ENCODE measurements at regions not wholly inside any gene's neighbourhood (a gene's known extent, or its start where the extent isn't known, plus 50 kb on each side); places are given as distances from the start of the nearest gene placed in this dataset.
A peak's percentile ranks its signal among the peaks of the same experiment; 100 is the strongest.

- no peak for DNase-seq
Measured at GRCh38 chr3:18880691-18881090, 267.6 kb upstream of the KCNH8 start.

DNA sequence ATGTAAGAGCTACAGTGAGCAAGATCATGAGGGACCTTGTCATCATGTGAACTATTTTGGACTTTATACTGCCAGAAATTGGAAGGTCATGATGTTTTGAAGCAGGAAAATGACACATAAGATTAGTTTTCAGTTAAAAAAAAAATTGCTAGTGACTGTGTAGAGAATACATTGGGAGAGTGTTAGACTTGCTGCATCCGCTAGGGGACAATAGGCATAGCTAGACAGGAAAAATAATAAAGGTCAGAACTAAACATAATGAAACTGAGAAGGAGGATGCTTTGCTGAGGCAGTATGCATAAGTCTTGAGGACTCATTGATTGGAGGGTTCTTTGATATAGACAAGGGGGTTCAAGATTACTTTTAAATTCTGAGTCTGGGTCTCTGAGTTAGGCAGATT, 275.8 kb upstream of the KCNH8 start:
- DNase-seq = no peak

GRCh38 chr3:18870642-18871041, 277.7 kb upstream of the KCNH8 start:
- no peak for DNase-seq

DNA sequence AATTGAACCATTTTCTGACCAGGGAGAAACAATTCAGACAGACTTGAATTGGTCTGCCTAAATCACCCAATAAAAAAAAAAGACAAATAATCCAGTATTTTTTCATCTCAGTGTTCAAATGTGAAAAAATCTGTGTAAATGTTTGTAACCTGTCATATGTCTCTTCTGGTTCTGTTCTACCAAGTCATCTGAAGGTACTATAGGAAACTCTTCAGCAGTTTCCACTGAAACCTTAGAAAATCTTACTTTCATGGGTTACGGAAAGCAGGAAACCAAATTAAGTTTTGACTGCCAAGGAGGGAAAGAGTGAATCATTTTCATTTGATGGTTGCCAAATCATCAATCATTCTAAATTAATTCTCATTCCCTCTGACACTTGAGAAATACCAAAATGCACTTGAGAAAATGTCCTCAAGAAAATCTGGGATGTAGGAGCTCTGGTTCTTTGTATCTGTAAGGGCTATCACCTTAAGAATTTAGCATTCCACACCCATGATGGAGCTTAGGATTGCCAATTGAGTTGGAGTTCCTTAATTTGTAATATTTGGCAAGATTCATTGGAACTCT, 278.2 kb upstream of the KCNH8 start:
- DNase-seq = no peak

GRCh38 chr3:18868911-18869689, 279.2 kb upstream of the KCNH8 start:
- no peak for DNase-seq

DNA sequence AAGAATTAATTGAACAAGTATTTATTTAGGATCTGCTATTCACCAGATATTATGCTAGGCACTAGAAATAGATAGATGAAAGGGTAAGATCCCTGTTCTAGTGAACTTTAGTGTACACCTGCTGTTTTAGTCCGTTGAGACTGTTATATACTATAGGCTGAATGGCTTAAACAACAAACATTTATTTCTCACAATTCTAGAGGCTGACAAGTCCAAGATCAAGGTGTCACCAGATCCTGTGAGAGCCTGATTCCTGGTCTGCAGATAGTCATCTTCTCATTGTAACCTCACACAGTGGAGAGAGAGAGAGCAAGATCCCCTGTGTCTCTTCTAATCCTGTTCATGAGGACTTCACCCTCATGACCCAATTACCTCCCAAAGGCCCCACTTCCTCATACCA, 281.4 kb upstream of the KCNH8 start:
- no peak for DNase-seq

DNA sequence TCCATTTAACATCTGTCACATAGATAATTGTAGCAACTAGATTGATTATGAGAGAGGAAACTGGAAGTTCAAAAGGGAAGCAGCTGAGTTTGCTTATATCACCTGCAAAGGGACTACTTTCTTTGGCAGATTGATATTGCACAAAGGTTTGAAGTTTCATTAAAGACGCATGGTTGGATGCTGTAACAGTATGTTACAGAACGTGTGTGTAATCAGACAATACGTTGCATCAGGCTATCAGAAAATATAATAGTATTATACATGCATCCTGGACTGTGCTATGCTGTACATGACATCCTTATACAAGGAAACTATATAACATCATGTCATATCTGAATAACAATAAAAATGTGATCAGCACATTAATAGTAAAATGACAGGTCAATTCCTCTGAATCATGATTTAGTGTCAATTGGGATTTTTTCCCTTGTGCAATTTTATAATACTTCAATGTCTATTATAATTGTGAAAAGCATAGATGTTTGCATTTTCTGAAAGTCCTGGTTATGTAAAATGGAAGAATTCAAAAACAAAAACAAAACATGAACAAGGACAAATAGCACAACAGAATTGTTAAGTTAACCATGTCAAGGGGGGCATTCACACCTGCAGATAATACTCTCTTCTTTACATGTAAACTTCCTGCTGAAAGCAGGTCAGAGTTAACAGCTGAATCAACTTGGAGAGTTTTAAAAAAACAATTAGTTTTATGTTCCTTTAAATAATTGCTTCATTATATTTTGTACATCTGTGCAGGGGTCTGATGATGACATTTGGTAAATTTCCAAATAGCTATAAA, 283.2 kb upstream of the KCNH8 start:
- DNase-seq = no peak

DNA sequence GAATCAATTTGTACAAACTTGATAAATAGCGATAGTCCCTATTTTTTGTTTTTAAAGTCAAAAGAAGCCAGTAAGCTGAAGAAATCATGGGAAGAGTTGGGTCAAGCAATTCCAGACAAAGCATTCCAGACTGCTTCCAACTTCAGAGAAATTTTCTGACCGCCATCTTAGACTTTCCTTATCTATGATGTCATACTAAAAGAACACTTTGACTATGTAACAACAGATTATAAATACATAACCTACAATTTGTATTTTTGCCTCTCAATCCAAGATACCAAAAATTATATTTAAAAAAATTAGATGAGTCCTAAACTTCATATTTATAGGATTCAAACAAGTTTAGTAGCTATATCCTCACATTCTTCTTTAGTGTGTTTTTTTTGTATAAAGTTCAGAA, 286.2 kb upstream of the KCNH8 start:
- DNase-seq = no peak

DNA sequence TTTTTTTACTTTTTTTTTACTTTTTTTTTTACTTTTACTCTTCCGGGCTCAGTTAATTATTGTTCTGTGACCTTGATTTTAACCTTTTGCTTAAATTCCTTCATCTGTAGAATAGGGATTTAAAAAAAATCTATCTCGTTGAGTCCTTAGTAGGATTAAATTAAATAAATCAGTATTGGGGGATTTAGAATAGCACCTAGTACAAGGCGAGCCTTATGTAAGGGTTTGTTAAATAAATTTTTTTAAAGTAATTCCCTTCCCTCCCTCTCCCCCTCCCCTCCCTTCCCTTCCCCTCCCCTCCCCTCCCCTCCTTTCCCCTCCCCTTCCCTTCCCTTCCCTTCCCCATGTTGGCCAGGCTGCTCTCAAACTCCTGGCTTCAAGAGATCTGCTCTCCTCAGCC, 287.2 kb upstream of the KCNH8 start:
- no peak for DNase-seq

DNA sequence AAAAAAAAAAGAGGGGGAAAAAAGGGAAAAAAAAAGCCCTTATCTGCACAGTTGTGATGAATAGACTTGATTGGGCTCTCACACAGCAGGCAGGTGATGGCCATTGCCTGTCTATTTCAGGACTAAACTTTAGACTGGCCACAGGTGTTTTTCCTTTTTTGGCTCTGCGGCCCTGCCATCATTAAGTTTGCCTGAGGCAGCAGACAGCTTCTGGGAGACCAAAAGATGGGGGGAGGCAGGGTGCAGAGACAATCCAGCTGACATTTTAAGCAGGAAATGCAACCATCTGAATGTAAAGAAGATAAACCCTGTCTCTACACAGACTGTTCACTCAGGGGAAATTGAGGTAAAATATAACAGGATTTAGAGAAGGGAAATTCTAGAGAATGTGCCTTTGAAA, 295.0 kb upstream of the KCNH8 start:
- no peak for DNase-seq

GRCh38 chr3:18847583-18848197, 300.6 kb upstream of the KCNH8 start:
- peak; percentile 9 to 35 (median 31) for DNase-seq

DNA sequence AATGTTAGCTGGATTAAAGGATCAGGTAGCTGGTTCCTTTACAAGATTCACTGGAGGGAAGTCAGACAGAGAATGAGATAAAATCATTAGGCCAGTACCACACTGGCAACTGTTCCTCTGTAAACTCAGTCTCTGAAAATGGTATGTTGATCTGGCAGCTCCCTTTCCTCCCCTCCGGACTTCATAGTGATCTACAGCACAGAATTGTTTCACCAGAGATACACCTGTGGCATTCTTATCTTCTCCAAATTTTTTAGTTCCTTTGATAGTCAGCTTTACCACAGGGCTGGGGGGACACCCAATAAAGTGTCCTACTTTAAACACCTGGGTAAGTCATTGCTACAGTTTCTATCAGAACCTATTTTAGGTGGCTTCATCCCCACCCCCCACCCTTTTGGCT, 304.3 kb upstream of the KCNH8 start:
- DNase-seq = no peak

GRCh38 chr3:18843188-18843587, 305.1 kb upstream of the KCNH8 start:
- no peak for DNase-seq

DNA sequence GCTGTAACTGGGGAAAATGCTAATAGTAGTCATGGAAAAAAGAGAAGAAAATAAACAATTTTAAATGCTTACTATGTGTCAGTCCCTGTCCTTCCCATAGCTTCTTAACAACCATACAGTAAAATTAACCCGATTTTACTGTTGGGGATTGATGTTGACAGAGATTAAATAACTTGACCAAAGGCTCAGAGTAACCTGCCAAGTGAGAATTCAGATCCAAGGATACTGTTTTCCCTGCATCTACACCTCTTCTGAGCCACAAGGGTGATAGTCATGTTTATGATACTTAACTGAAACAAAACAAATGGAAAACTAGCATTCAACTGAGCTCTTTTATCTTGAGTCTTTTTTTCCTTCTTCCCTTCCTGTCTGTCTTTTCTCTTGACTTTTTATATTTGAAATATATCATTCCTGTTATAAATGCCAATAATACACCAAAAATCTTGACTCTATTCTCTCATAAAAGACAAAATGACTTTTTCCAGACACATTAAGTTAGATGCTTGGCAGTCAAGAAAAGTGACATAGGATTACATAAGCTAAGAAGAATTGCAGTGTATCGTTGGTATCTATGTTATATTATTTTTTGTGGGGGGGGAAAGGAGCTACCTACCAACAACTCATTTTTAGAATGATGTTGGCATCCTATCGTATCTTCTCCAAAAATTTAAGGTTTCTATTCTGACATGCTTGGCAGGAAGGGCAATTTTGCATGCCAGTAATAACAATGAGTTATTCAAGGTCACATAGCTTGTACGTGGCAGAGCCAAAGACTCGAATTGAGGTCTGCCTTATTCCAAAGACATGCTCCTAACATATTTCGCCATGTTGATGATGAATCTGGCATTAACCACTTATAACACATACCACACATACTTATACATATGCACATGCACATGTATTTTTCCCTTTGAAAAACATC, 306.6 kb upstream of the KCNH8 start:
- DNase-seq = no peak

- no peak for DNase-seq
Measured at GRCh38 chr3:18840535-18841137, 307.7 kb upstream of the KCNH8 start.

- no peak for DNase-seq
Measured at GRCh38 chr3:18838758-18839157, 309.6 kb upstream of the KCNH8 start.

- DNase-seq = no peak
Measured at GRCh38 chr3:18837137-18837755, 311.1 kb upstream of the KCNH8 start.

- DNase-seq = no peak
Measured at GRCh38 chr3:18835021-18835420, 313.3 kb upstream of the KCNH8 start.

DNA sequence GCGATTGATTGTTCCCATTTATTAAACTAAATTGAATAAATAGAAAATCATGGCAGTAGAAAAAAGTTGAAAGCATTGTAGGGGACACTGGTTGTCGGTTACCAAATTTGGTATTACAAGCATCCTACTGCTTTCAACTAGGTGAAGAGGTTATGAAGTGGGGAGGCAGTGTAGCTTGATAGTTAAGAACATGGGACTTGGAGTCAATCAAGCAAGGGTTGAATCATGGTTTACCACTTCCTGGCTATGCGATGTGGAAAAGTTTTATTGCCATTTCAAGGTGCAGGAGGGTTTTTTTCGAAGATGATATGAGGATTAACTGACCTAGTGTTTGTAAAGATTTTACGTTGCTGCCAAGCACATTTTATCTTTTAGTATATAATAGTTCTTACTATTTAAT, 318.2 kb upstream of the KCNH8 start:
- DNase-seq = no peak

- DNase-seq = no peak
Measured at GRCh38 chr3:18828637-18829036, 319.7 kb upstream of the KCNH8 start.

DNA sequence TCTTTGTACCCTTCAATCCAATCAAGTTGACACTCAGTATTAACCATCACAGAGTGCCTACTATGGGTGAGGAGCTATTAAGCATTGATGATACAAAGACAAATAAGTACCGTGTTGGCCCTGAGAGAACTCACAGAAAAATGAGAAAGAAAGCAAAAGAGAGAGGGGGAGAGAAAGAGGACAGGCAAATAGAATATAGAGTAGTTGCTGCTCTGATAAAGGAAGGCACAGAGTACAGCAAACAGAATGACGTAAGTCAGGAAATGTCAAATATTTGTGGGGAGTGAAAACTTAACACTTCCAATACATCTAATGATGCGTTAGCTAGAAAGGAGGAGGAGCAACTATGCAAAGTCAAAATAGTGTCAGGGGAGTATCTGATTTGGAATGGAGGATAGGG, 320.6 kb upstream of the KCNH8 start:
- no peak for DNase-seq

DNA sequence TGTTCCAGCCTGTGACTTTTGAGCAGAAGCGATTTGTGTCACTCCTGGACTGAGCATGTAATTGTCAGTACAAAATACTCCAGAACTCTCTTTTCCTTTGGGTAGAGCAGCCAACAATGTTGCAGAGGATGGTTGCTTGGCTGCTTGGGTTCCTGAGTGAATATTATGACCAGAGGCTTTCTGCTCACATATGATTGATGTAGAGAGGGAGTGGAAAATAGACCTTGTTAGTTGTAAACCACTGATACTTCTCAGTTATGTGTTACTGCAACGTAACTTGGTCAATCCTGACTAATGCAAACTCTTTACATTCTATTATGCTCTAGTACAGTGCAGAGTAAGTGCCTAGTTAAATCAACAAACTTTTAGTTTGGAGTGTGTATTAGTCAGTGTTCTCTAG, 322.6 kb upstream of the KCNH8 start:
- DNase-seq = no peak
